ENCODE measurements at regions not wholly inside any gene's neighbourhood (a gene's known extent, or its start where the extent isn't known, plus 50 kb on each side); places are given as distances from the start of the nearest gene placed in this dataset.

DNA sequence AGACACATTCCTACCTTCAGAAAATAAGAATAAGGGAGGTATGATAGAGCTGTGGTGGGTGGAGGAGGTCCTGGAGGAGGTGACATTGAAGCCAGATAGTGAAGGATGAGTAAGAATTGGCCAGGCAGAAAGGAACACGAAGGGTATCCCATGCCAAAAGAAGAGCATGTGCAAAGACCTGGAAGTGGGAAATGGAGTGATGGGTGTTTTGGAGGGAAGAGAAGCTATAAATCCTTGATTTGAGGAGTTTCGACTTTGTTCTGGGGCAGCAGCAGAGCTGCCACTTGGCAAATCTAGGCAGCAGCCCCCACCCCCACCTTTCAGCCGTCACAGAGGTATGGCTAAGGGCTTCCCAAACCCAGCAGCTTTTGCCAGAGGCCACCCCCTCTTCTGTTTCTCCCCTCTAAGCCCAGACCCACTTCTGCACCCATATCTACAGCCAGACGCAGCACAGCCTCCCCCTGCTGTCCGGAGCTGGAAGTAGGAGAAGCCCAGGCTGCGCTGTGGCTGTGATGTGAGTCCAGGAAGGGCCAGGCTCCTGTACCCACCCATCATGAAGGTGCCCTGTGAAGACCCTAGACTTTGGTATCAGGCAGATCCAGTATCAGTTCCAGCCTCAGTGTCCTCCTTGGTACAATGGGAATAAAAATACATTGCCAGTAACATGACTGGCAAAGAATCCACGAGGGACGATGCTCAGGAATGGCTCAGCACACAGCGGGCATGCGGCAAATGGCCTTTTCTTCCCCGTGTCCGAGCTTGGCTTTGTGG lies 188.7 kb upstream of the LINGO1 start:
- DNase-seq (ENCODE audit: low spot score): peak; percentile 60
- Histone ChIP-seq H3K27ac (no peak overlapping the region), H3K4me1 (peaks cover 0 to 25% of the 10 kb centered on the region in 2 donors), H3K4me3 (no peak overlapping the region), H3K9me3 (no peaks in the 10 kb centered on the region), H3K36me3 (no peaks in the 10 kb centered on the region), H3K27me3 (peaks cover 0 to 12% of the 10 kb centered on the region in 2 donors)
- TF ChIP-seq CTCF (IDR thresholded peaks at IDR 0.05): peak; percentile 54 to 75

- peaks cover 0 to 12% of the 10 kb centered on the region in 2 donors for H3K27me3 ChIP-seq
- no peak overlapping the region for H3K27ac ChIP-seq
- no peak for DNase-seq (ENCODE audit: low spot score)
- peak in 1 of 2 donors; percentile 42 for TF ChIP-seq CTCF (IDR thresholded peaks at IDR 0.05)
- H3K4me3 ChIP-seq: peak overlapping the region; percentile 6 to 49
- H3K9me3 ChIP-seq: no peaks in the 10 kb centered on the region
- H3K4me1 ChIP-seq: peaks cover 0 to 25% of the 10 kb centered on the region in 2 donors
- H3K36me3 ChIP-seq: no peaks in the 10 kb centered on the region
These were observed 187.4 kb upstream of the LINGO1 start for GRCh38 chr15:77819851-77820728.

DNA sequence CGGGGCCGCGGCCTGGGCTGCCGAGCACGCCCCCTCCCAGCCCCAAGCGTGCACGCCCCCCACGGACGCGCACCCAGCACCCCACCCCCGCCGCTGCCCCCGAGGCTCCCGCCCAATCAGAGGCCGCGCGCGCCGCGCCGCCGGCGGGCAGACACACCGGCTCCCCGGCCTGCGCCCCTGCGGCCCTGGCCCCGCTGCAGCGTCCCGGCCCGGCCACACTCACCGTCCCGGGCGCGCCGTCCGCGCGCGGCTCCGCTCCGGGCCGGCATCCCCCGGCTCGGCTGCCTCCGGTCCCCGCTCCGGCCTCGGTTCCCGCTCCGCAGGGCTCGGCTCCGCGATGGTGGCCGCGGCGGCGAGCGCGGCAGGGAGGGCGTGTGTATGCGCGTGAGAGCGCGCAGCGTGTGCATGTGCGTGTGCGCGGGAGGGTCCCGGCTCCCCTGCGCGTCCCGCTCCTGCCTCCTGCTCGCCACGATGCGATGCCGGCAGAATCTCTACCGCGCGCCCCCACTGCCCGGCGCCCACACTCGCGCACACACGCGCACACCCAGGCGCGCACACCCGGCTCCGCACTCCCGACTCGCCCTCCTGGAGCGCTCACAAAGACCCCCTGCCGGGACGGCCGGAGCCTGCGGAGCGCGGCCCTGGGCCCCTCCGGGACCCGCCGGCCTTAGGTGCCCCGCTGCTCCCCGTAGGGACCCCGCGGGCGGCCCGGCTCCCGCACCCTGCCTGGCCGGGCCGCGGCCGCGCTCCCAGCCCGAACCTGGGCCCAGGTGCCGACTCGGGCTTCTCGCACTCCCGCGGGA lies 186.5 kb upstream of the LINGO1 start:
- H3K4me3 ChIP-seq: peak overlapping the region; percentile 6 to 49
- no peak for DNase-seq (ENCODE audit: low spot score)
- no peak for TF ChIP-seq CTCF (IDR thresholded peaks at IDR 0.05)
- H3K4me1 ChIP-seq: peaks cover 0 to 25% of the 10 kb centered on the region in 2 donors
- H3K27me3 ChIP-seq: peaks cover 0 to 12% of the 10 kb centered on the region in 2 donors
- H3K27ac ChIP-seq: no peak overlapping the region
- H3K9me3 ChIP-seq: no peaks in the 10 kb centered on the region
- H3K36me3 ChIP-seq: no peaks in the 10 kb centered on the region

GRCh38 chr15:77818484-77819047 lies 185.9 kb upstream of the LINGO1 start:
- Histone ChIP-seq H3K4me1 (peaks cover 0 to 25% of the 10 kb centered on the region in 2 donors), H3K27me3 (peaks cover 0 to 12% of the 10 kb centered on the region in 2 donors), H3K27ac (no peak overlapping the region), H3K36me3 (no peaks in the 10 kb centered on the region), H3K9me3 (no peaks in the 10 kb centered on the region), H3K4me3 (peak overlapping the region in 1 of 2 donors; percentile 49)
- DNase-seq (ENCODE audit: low spot score): no peak
- TF ChIP-seq CTCF (IDR thresholded peaks at IDR 0.05): no peak

GRCh38 chr15:77817434-77817833 lies 184.7 kb upstream of the LINGO1 start:
- peaks cover 0 to 25% of the 10 kb centered on the region in 2 donors for H3K4me1 ChIP-seq
- no peaks in the 10 kb centered on the region for H3K36me3 ChIP-seq
- H3K9me3 ChIP-seq: no peaks in the 10 kb centered on the region
- H3K27ac ChIP-seq: no peak overlapping the region
- TF ChIP-seq CTCF (IDR thresholded peaks at IDR 0.05): no peak
- no peak overlapping the region for H3K4me3 ChIP-seq
- peaks cover 0 to 12% of the 10 kb centered on the region in 2 donors for H3K27me3 ChIP-seq
- DNase-seq (ENCODE audit: low spot score): no peak
